ENCODE measurements at regions not wholly inside any gene's neighbourhood (a gene's known extent, or its start where the extent isn't known, plus 50 kb on each side); places are given as distances from the start of the nearest gene placed in this dataset.

- CTCF ChIA-PET, result no interaction called here
- H3K27me3 Mint-ChIP-seq (ENCODE audit: low read depth), result no peaks in the 10 kb centered on the region
- H3K4me1 Mint-ChIP-seq, result peaks cover 17% of the 10 kb centered on the region
- TF ChIP-seq ESRRA (CRISPR knock-in tag; IDR thresholded peaks at IDR 0.05; ENCODE audit: borderline replicate concordance), result no peak
- no peak for TF ChIP-seq RORB (CRISPR knock-in tag; IDR thresholded peaks at IDR 0.05)
- TF ChIP-seq ZNF317 (CRISPR knock-in tag; IDR thresholded peaks at IDR 0.05; ENCODE audit: borderline replicate concordance, low read depth), result no peak
- TF ChIP-seq PRRX2 (CRISPR knock-in tag; IDR thresholded peaks at IDR 0.05), result no peak
- TF ChIP-seq SMAD4 (CRISPR knock-in tag; IDR thresholded peaks at IDR 0.05), result no peak
- TF ChIP-seq FOXK1 (CRISPR knock-in tag; IDR thresholded peaks at IDR 0.05), result no peak
- no peak for TF ChIP-seq KAT7 (CRISPR knock-in tag; IDR thresholded peaks at IDR 0.05; ENCODE audit: borderline replicate concordance)
- TF ChIP-seq ARID4B (CRISPR knock-in tag; IDR thresholded peaks at IDR 0.05; ENCODE audit: borderline replicate concordance), result no peak
- TF ChIP-seq ZNF423 (CRISPR knock-in tag; IDR thresholded peaks at IDR 0.05), result no peak
- TF ChIP-seq USF1 (CRISPR knock-in tag; IDR thresholded peaks at IDR 0.05), result no peak
- no peak for TF ChIP-seq E2F4 (CRISPR knock-in tag; IDR thresholded peaks at IDR 0.05; ENCODE audit: borderline replicate concordance, low read depth)
- no peak for TF ChIP-seq SOX15 (CRISPR knock-in tag; IDR thresholded peaks at IDR 0.05)
- TF ChIP-seq JAZF1 (CRISPR knock-in tag; IDR thresholded peaks at IDR 0.05), result no peak
- no peak for TF ChIP-seq TP53 (CRISPR knock-in tag; IDR thresholded peaks at IDR 0.05)
- peaks cover 4% of the 10 kb centered on the region; the same call in 1 of the 2 replicates for H3K9me3 Mint-ChIP-seq
- no peak for ATAC-seq
- no peak overlapping the region for H3K27ac Mint-ChIP-seq
- H3K4me3 Mint-ChIP-seq, result no peak overlapping the region
- no peak for DNase-seq (ENCODE audit: low spot score)
- POLR2A ChIA-PET, result no interaction called here
- no peaks in the 10 kb centered on the region; the same call in 1 of the 2 replicates for H3K36me3 Mint-ChIP-seq
Measured at GRCh38 chr1:113223040-113223439, 150.0 kb downstream of the LRIG2 start.

GRCh38 chr1:113223546-113223945, 150.5 kb downstream of the LRIG2 start:
- CTCF ChIA-PET, result no interaction called here
- H3K27me3 Mint-ChIP-seq (ENCODE audit: low read depth), result no peaks in the 10 kb centered on the region; the same call in 1 of the 2 replicates
- POLR2A ChIA-PET, result no interaction called here
- DNase-seq (ENCODE audit: low spot score) (no peak), ATAC-seq (no peak)
- no peaks in the 10 kb centered on the region; the same call in 1 of the 2 replicates for H3K36me3 Mint-ChIP-seq
- no peak overlapping the region for H3K4me3 Mint-ChIP-seq
- TF ChIP-seq NR2C2 (CRISPR knock-in tag; IDR thresholded peaks at IDR 0.05), result no peak
- TF ChIP-seq NR1H2 (CRISPR knock-in tag; IDR thresholded peaks at IDR 0.05), result no peak
- TF ChIP-seq RORB (CRISPR knock-in tag; IDR thresholded peaks at IDR 0.05), result no peak
- no peak for TF ChIP-seq NFE2L1 (CRISPR knock-in tag; IDR thresholded peaks at IDR 0.05)
- TF ChIP-seq FOXP1 (CRISPR knock-in tag; IDR thresholded peaks at IDR 0.05; ENCODE audit: borderline replicate concordance), result no peak
- peaks cover 12% of the 10 kb centered on the region for H3K4me1 Mint-ChIP-seq
- peaks cover 4% of the 10 kb centered on the region; the same call in 1 of the 2 replicates for H3K9me3 Mint-ChIP-seq
- H3K27ac Mint-ChIP-seq, result no peak overlapping the region

- Mint-ChIP-seq H3K27ac (no peak overlapping the region), H3K27me3 (ENCODE audit: low read depth) (no peaks in the 10 kb centered on the region; the same call in 1 of the 2 replicates), H3K4me3 (no peak overlapping the region), H3K36me3 (no peaks in the 10 kb centered on the region; the same call in 1 of the 2 replicates), H3K9me3 (peaks cover 4% of the 10 kb centered on the region; the same call in 1 of the 2 replicates), H3K4me1 (peaks cover 4% of the 10 kb centered on the region)
- POLR2A ChIA-PET, result no interaction called here
- CTCF ChIA-PET, result no interaction called here
- ATAC-seq (no peak), DNase-seq (ENCODE audit: low spot score) (no peak)
- TF ChIP-seq ETV6 (CRISPR knock-in tag; IDR thresholded peaks at IDR 0.05), result no peak
- TF ChIP-seq CDX4 (CRISPR knock-in tag; IDR thresholded peaks at IDR 0.05; ENCODE audit: borderline replicate concordance), result no peak
- no peak for TF ChIP-seq E2F1 (CRISPR knock-in tag; IDR thresholded peaks at IDR 0.05)
- no peak for TF ChIP-seq NFYB (CRISPR knock-in tag; conservative IDR thresholded peaks at IDR 0.05; ENCODE audit: low read depth)
- no peak for TF ChIP-seq ERG (CRISPR knock-in tag; IDR thresholded peaks at IDR 0.05)
Measured at GRCh38 chr1:113226148-113226547, 153.2 kb downstream of the LRIG2 start.

All from WTC11 (cell line).